ENCODE measurements at regions not wholly inside any gene's neighbourhood (a gene's known extent, or its start where the extent isn't known, plus 50 kb on each side); places are given as distances from the start of the nearest gene placed in this dataset.

DNA sequence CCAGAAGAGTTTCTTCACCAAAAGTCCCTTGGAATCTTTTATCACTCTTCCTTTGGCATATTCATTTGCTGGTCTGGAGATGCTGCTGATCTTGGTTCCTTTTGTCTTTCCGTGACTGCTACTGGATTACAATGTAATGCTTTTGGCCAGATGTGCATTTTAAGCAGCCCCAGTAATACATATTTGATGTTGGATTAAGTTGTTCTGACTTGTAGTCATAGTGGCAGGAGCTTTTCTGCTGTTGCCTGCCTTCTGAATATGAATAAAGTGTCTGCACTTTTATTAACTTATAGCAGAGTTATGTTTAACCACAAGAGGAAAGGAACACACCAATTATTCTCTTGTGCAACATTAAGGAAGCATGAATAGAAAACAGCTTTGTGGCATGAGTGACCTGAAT is 360.0 kb upstream of the DDI1 start:
- no peak for TF ChIP-seq POLR2A (IDR thresholded peaks at IDR 0.05; ENCODE audit: low read length)
- TF ChIP-seq GATA1 (IDR thresholded peaks at IDR 0.05; ENCODE audit: low read depth, low read length), result no peak
